ENCODE measurements at regions not wholly inside any gene's neighbourhood (a gene's known extent, or its start where the extent isn't known, plus 50 kb on each side); places are given as distances from the start of the nearest gene placed in this dataset.
"Not testable (repeated sequence)": the region's sequence is repeated elsewhere in the genome, so short reads cannot be mapped to it uniquely, and the experiment has no call there.

- H3K9me3 Mint-ChIP-seq, result no peaks in the 10 kb centered on the region
- no peak overlapping the region for H3K4me3 Mint-ChIP-seq
- no peak overlapping the region for H3K27ac Mint-ChIP-seq
- H3K36me3 Mint-ChIP-seq (ENCODE audit: low read depth), result no peaks in the 10 kb centered on the region
- peaks cover 3% of the 10 kb centered on the region for H3K27me3 Mint-ChIP-seq (ENCODE audit: low read depth)
- TF ChIP-seq CTCF (IDR thresholded peaks at IDR 0.05; ENCODE audit: unreplicated experiment in 3 of 3), result no peak
- H3K4me1 Mint-ChIP-seq, result no peaks in the 10 kb centered on the region
Measured at GRCh38 chr2:192696857-192697256, 502.1 kb upstream of the TMEFF2 start.

- Mint-ChIP-seq H3K9me3 (no peaks in the 10 kb centered on the region), H3K4me3 (no peak overlapping the region), H3K27ac (no peak overlapping the region), H3K4me1 (peaks cover 5% of the 10 kb centered on the region), H3K27me3 (ENCODE audit: low read depth) (no peaks in the 10 kb centered on the region), H3K36me3 (ENCODE audit: low read depth) (no peaks in the 10 kb centered on the region)
- TF ChIP-seq CTCF (IDR thresholded peaks at IDR 0.05; ENCODE audit: unreplicated experiment in 3 of 3), result no peak
Measured at GRCh38 chr2:192687015-192687414, 492.3 kb upstream of the TMEFF2 start.

- H3K27me3 Mint-ChIP-seq (ENCODE audit: low read depth); H3K27ac Mint-ChIP-seq; H3K4me1 Mint-ChIP-seq; H3K36me3 Mint-ChIP-seq (ENCODE audit: low read depth); H3K9me3 Mint-ChIP-seq; H3K4me3 Mint-ChIP-seq: not testable (repeated sequence)
Measured at GRCh38 chr2:192682511-192682910, 487.8 kb upstream of the TMEFF2 start.

GRCh38 chr2:192675681-192676080 is 480.9 kb upstream of the TMEFF2 start:
- Mint-ChIP-seq H3K27me3 (ENCODE audit: low read depth) (no peaks in the 10 kb centered on the region), H3K4me1 (no peaks in the 10 kb centered on the region), H3K4me3 (no peak overlapping the region), H3K36me3 (ENCODE audit: low read depth) (no peaks in the 10 kb centered on the region), H3K9me3 (peaks cover 2% of the 10 kb centered on the region), H3K27ac (no peak overlapping the region)
- TF ChIP-seq CTCF (IDR thresholded peaks at IDR 0.05; ENCODE audit: unreplicated experiment in 3 of 3), result no peak

- no peaks in the 10 kb centered on the region for H3K36me3 Mint-ChIP-seq (ENCODE audit: low read depth)
Measured at GRCh38 chr2:192669505-192670091, 474.9 kb upstream of the TMEFF2 start.

GRCh38 chr2:192660555-192660954 is 465.8 kb upstream of the TMEFF2 start:
- H3K27me3 Mint-ChIP-seq (ENCODE audit: low read depth); H3K9me3 Mint-ChIP-seq; H3K4me3 Mint-ChIP-seq; H3K36me3 Mint-ChIP-seq (ENCODE audit: low read depth); H3K27ac Mint-ChIP-seq; H3K4me1 Mint-ChIP-seq: not testable (repeated sequence)

More at GRCh38 chr2:192669505-192670091, 474.9 kb upstream of the TMEFF2 start:
- H3K27ac Mint-ChIP-seq, result no peak overlapping the region
- H3K4me3 Mint-ChIP-seq, result no peak overlapping the region
- no peaks in the 10 kb centered on the region for H3K4me1 Mint-ChIP-seq
- TF ChIP-seq CTCF (IDR thresholded peaks at IDR 0.05; ENCODE audit: unreplicated experiment in 3 of 3), result no peak
- peaks cover 2% of the 10 kb centered on the region for H3K9me3 Mint-ChIP-seq
- no peaks in the 10 kb centered on the region for H3K27me3 Mint-ChIP-seq (ENCODE audit: low read depth)

- TF ChIP-seq CTCF (IDR thresholded peaks at IDR 0.05; ENCODE audit: unreplicated experiment in 3 of 3), result no peak
- no peak overlapping the region for H3K4me3 Mint-ChIP-seq
- H3K27me3 Mint-ChIP-seq (ENCODE audit: low read depth), result no peaks in the 10 kb centered on the region
- H3K4me1 Mint-ChIP-seq, result no peaks in the 10 kb centered on the region
- H3K9me3 Mint-ChIP-seq, result peaks cover 3% of the 10 kb centered on the region
- H3K36me3 Mint-ChIP-seq (ENCODE audit: low read depth), result no peaks in the 10 kb centered on the region
- no peak overlapping the region for H3K27ac Mint-ChIP-seq
Measured at GRCh38 chr2:192657362-192657761, 462.6 kb upstream of the TMEFF2 start.
